ENCODE measurements at regions not wholly inside any gene's neighbourhood (a gene's known extent, or its start where the extent isn't known, plus 50 kb on each side); places are given as distances from the start of the nearest gene placed in this dataset.

DNA sequence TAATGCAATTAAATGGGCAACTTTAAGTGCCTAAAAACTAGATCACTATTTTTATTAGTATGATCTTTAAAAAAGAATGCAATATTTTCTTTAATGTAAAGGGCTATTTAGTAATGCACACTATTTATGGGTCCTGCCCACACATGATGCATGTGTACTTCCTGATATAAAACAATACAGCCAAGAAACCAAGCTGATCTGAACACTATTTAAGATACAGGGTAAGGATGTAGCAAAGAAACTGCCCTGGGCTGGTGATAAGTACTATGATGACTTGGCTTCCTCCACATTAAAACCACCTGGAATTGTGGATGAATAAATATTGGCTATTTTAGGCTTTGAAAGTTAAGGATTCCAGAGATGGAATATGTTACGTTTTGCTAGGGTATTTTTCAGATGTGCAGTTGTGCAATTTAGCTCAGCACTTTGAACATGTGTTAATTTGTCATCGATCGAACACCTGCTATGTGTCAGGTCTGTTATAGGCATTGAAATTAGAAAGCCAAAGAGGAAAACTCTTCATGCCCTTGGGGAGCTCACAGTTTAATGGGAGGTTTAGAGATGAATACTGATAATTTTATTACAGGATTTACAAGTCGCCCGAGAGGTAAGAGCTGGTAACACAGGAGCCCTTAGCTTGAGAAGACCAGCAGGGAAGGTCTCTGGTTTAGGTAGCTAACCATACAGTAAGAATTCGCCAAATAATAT is 276.7 kb downstream of the PLK2 start:
- no peaks in the 10 kb centered on the region for H3K4me1 ChIP-seq (ENCODE audit: insufficient read depth, low read length, severe bottlenecking)
- no peak overlapping the region for H2AFZ ChIP-seq (ENCODE audit: low read length)
- no peaks in the 10 kb centered on the region for H3K36me3 ChIP-seq (ENCODE audit: insufficient read depth, low read length)
- no peak for TF ChIP-seq EZH2 (IDR thresholded peaks at IDR 0.05; ENCODE audit: borderline replicate concordance, low read length)
- no peak for TF ChIP-seq CTCF (IDR thresholded peaks at IDR 0.05; ENCODE audit: low read length)
- no peaks in the 10 kb centered on the region for H3K79me2 ChIP-seq (ENCODE audit: insufficient read depth, low read length)
- H3K9me3 ChIP-seq (ENCODE audit: low read length): no peaks in the 10 kb centered on the region
- H4K20me1 ChIP-seq (ENCODE audit: insufficient read depth, low read length): no peaks in the 10 kb centered on the region
- no peak overlapping the region for H3K4me2 ChIP-seq (ENCODE audit: low read length)
- H3K27me3 ChIP-seq (ENCODE audit: insufficient read depth, low read length): no peaks in the 10 kb centered on the region
- no peak overlapping the region for H3K9ac ChIP-seq (ENCODE audit: low read length)
- H3F3A ChIP-seq (ENCODE audit: insufficient read depth, low read length): no peaks in the 10 kb centered on the region
- no peak overlapping the region for H3K27ac ChIP-seq (ENCODE audit: low read depth, low read length, poor library complexity, severe bottlenecking)
- H3K4me3 ChIP-seq (ENCODE audit: low read depth, low read length, poor library complexity, severe bottlenecking): no peak overlapping the region
- H3K9me2 ChIP-seq (ENCODE audit: low read depth, low read length): no peaks in the 10 kb centered on the region

DNA sequence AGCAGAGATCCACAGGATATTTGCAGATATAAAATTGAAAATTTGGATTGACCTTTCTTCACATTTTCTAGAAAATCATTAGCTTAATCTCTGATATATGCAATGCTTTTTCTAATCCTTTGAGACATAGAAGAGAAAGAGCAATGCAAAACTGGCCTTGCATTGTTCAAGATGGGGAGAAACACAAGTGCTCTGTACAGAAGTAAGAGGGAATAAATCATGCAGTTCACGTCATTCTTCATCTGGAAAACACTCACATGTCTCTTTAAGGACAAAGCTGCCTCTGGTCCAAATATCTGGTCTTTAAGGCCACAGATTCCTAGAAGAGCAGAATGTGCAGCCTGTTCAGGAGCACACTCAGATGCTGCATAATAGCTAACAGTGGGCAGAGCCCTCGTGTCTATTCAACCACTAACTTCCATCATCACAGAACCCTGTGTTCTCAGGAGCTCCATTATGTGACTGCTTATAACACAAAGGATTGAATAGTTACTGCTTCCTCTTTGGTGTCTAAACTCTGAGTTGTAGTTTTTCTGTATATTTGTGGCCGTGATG is 277.5 kb downstream of the PLK2 start:
- Histone ChIP-seq H3K9me2 (ENCODE audit: low read depth, low read length) (no peaks in the 10 kb centered on the region), H3K27ac (ENCODE audit: low read depth, low read length, poor library complexity, severe bottlenecking) (no peak overlapping the region), H3K9me3 (ENCODE audit: low read length) (no peaks in the 10 kb centered on the region), H3K4me1 (ENCODE audit: insufficient read depth, low read length, severe bottlenecking) (no peaks in the 10 kb centered on the region), H3K4me2 (ENCODE audit: low read length) (no peak overlapping the region), H2AFZ (ENCODE audit: low read length) (no peak overlapping the region), H3K4me3 (ENCODE audit: low read depth, low read length, poor library complexity, severe bottlenecking) (no peak overlapping the region), H3F3A (ENCODE audit: insufficient read depth, low read length) (no peaks in the 10 kb centered on the region), H3K36me3 (ENCODE audit: insufficient read depth, low read length) (no peaks in the 10 kb centered on the region), H3K79me2 (ENCODE audit: insufficient read depth, low read length) (no peaks in the 10 kb centered on the region), H3K9ac (ENCODE audit: low read length) (no peak overlapping the region), H3K27me3 (ENCODE audit: insufficient read depth, low read length) (no peaks in the 10 kb centered on the region), H4K20me1 (ENCODE audit: insufficient read depth, low read length) (no peaks in the 10 kb centered on the region)
- TF ChIP-seq CTCF (IDR thresholded peaks at IDR 0.05; ENCODE audit: low read length) (no peak), EZH2 (IDR thresholded peaks at IDR 0.05; ENCODE audit: borderline replicate concordance, low read length) (no peak)

DNA sequence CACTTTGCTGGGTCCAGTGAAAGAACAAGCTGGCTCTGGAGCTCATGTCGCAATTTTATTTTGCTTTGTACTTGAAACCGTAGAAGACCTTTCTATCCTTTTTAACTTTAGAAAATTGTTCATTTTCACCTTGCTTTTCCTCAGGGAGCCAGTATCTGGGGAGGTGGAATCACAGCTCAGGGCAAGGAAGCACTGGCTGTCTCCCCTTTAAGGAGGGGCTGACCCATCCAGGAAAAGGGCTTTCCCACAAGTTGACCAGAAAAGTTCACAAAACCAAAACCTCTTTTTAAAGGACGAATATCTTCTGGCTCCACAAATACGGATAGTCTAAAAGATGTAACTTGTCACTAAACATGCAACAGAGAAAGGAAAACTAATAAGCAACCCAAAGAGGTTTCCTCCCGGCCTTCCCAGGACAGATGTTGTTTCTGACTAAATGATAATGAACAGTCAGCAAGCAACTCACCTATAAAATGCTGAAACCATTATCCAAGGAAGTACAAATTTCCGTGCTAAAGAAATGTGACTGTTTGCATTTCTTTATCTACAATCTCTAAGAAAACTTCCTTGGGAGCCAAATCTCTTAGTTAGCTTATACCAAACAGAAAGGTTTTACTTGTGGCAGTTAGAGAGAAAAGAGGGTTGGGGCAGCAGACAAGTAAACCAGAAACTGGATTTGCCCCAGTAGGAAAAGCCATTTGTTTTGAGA is 278.2 kb downstream of the PLK2 start:
- Histone ChIP-seq H3K27me3 (ENCODE audit: insufficient read depth, low read length) (no peaks in the 10 kb centered on the region), H3K9me3 (ENCODE audit: low read length) (no peaks in the 10 kb centered on the region), H3K4me3 (ENCODE audit: low read depth, low read length, poor library complexity, severe bottlenecking) (no peak overlapping the region), H3K4me1 (ENCODE audit: insufficient read depth, low read length, severe bottlenecking) (no peaks in the 10 kb centered on the region), H3K36me3 (ENCODE audit: insufficient read depth, low read length) (no peaks in the 10 kb centered on the region), H3K9me2 (ENCODE audit: low read depth, low read length) (no peaks in the 10 kb centered on the region), H3F3A (ENCODE audit: insufficient read depth, low read length) (no peaks in the 10 kb centered on the region), H2AFZ (ENCODE audit: low read length) (no peak overlapping the region), H3K27ac (ENCODE audit: low read depth, low read length, poor library complexity, severe bottlenecking) (no peak overlapping the region), H4K20me1 (ENCODE audit: insufficient read depth, low read length) (no peaks in the 10 kb centered on the region), H3K4me2 (ENCODE audit: low read length) (no peak overlapping the region), H3K79me2 (ENCODE audit: insufficient read depth, low read length) (no peaks in the 10 kb centered on the region), H3K9ac (ENCODE audit: low read length) (no peak overlapping the region)
- TF ChIP-seq EZH2 (IDR thresholded peaks at IDR 0.05; ENCODE audit: borderline replicate concordance, low read length) (no peak), CTCF (IDR thresholded peaks at IDR 0.05; ENCODE audit: low read length) (no peak)
